H1 (cell line): ENCODE measurements at regions not wholly inside any gene's neighbourhood (a gene's known extent, or its start where the extent isn't known, plus 50 kb on each side); places are given as distances from the start of the nearest gene placed in this dataset.

Experiments used
- CTCF ChIA-PET: fragments of 300-600 bp; sonication (Branson Sonifier 250); formaldehyde crosslinking; loops from one replicate; lab custom pipeline; 2021; ENCODE audit not compliant: partially characterized antibody; lab: Charles Lee
- POLR2A ChIA-PET: fragments of 300-600 bp; sonication (Branson Sonifier 250); formaldehyde crosslinking; loops from one replicate; lab custom pipeline; 2021; ENCODE audit warnings: inconsistent platforms; ENCODE audit not compliant: partially characterized antibody; lab: Charles Lee
- DNase-seq, 2 experiments: peaks; one replicate each; pipeline versions ENCODE4 v3.0.0 to v3.0.0-alpha.2; 2010 to 2022; ENCODE audit warnings: low spot score in 2 of 2, low read depth in 1 of 2, mixed read lengths in 1 of 2
- FAIRE-seq: peaks from 2 replicates; lab custom pipeline; 2011; peaks lifted over from hg19 to GRCh38; lab: Jason Lieb, UNC
- H2AFZ ChIP-seq: 2 replicates; pipeline ENCODE4 v1.8.1; 2012; ENCODE audit warnings: low read length, inconsistent platforms
- H2AK5ac ChIP-seq: 2 replicates; pipeline ENCODE4 v1.6.1; 2013; ENCODE audit warnings: low read depth, low read length
- H2BK120ac ChIP-seq: replicated peaks from 2 replicates; pipeline ENCODE3; 2013; ENCODE audit warnings: low read depth, low read length, inconsistent platforms
- H2BK12ac ChIP-seq: 2 replicates; pipeline ENCODE4 v1.6.1; 2013; ENCODE audit warnings: low read depth, low read length
- H2BK15ac ChIP-seq: 2 replicates; pipeline ENCODE4 v1.6.1; 2013; ENCODE audit warnings: low read length
- H2BK20ac ChIP-seq: 2 replicates; pipeline ENCODE4 v1.6.1; 2013; ENCODE audit warnings: low read length
- H2BK5ac ChIP-seq: 2 replicates; pipeline ENCODE4 v1.6.1; 2013; ENCODE audit warnings: low read depth, low read length
- H3K14ac ChIP-seq: 2 replicates; pipeline ENCODE4 v1.6.1; 2013; ENCODE audit warnings: inconsistent platforms; ENCODE audit not compliant: insufficient read length
- H3K18ac ChIP-seq: 2 replicates; pipeline ENCODE4 v1.6.1; 2013; ENCODE audit warnings: low read length; ENCODE audit errors: extremely low read depth
- H3K23ac ChIP-seq: 2 replicates; pipeline ENCODE4 v1.6.1; 2013; ENCODE audit warnings: inconsistent platforms; ENCODE audit not compliant: insufficient read length
- H3K23me2 ChIP-seq: 2 replicates; pipeline ENCODE4 v1.6.1; 2013; ENCODE audit warnings: low read depth, low read length
- H3K27ac ChIP-seq: 2 replicates; pipeline ENCODE4 v1.6.1; 2011; ENCODE audit warnings: low read depth, low read length, inconsistent platforms
- H3K27me3 ChIP-seq, 4 experiments: replicated peaks in 1 of 4; 1 replicate in 1 of 4; 2 replicates in 3 of 4; pipeline versions ENCODE4 v1.6.1 to v1.8.1; 2011 to 2013; ENCODE audit warnings: low read length in 3 of 4, mild to moderate bottlenecking in 3 of 4, inconsistent platforms in 2 of 4, mixed read lengths in 2 of 4, moderate library complexity in 1 of 4; ENCODE audit not compliant: control insufficient read depth in 3 of 4, insufficient read depth in 3 of 4; ENCODE audit errors: extremely low read depth in 1 of 4
- H3K36me3 ChIP-seq, 4 experiments: 2 replicates each; pipeline versions ENCODE4 v1.6.1 to v1.8.1; 2011 to 2013; ENCODE audit warnings: mild to moderate bottlenecking in 4 of 4, low read length in 3 of 4, moderate library complexity in 2 of 4, control low read depth in 1 of 4, inconsistent platforms in 1 of 4; ENCODE audit not compliant: insufficient read depth in 4 of 4, control insufficient read depth in 2 of 4
- H3K4ac ChIP-seq: replicated peaks from 2 replicates; pipeline ENCODE3; 2013; ENCODE audit warnings: low read length, low read depth, mixed read lengths, inconsistent platforms; ENCODE audit not compliant: insufficient read length
- H3K4me1 ChIP-seq, 4 experiments: replicated peaks in 1 of 4; 1 replicate in 1 of 4; 2 replicates in 3 of 4; pipeline versions ENCODE4 v1.6.1 to v1.8.1; 2011 to 2013; ENCODE audit warnings: low read length in 3 of 4, inconsistent platforms in 2 of 4, mixed read lengths in 1 of 4; ENCODE audit not compliant: insufficient read depth in 4 of 4, control insufficient read depth in 3 of 4
- H3K4me2 ChIP-seq, 2 experiments: 2 replicates each; pipeline versions ENCODE4 v1.6.1 to v1.8.1; 2011 to 2013; ENCODE audit warnings: low read depth in 2 of 2, low read length in 2 of 2, control low read depth in 1 of 2, inconsistent platforms in 1 of 2, mild to moderate bottlenecking in 1 of 2; ENCODE audit not compliant: insufficient read depth in 1 of 2
- H3K4me3 ChIP-seq, 4 experiments: fragments of 200-600, 300-600 bp in 1 of 4; sonication (generic), shearing (Covaris generic), sonication (Bioruptor Twin) in 1 of 4; 2 replicates each; pipeline versions ENCODE4 v1.5.1 to v1.8.1; 2011 to 2016; ENCODE audit warnings: low read length in 4 of 4, low read depth in 3 of 4, control low read depth in 2 of 4, inconsistent platforms in 2 of 4, mild to moderate bottlenecking in 2 of 4, mixed read lengths in 1 of 4, moderate library complexity in 1 of 4; ENCODE audit not compliant: insufficient read depth in 2 of 4; ENCODE audit errors: extremely low read depth in 1 of 4
- H3K56ac ChIP-seq: replicated peaks from 2 replicates; pipeline ENCODE3; 2013; ENCODE audit warnings: low read depth, mild to moderate bottlenecking, mixed read lengths, low read length, inconsistent platforms; ENCODE audit not compliant: insufficient read length
- H3K79me1 ChIP-seq: 2 replicates; pipeline ENCODE4 v1.6.1; 2013; ENCODE audit warnings: low read depth, low read length, control low read depth
- H3K79me2 ChIP-seq, 2 experiments: 2 replicates each; pipeline versions ENCODE4 v1.6.1 to v1.8.1; 2012 to 2013; ENCODE audit warnings: low read length in 2 of 2, mild to moderate bottlenecking in 2 of 2, inconsistent platforms in 1 of 2; ENCODE audit not compliant: insufficient read depth in 2 of 2, control insufficient read depth in 1 of 2
- H3K9ac ChIP-seq, 4 experiments: replicated peaks in 1 of 4; 1 replicate in 1 of 4; 2 replicates in 3 of 4; pipeline versions ENCODE4 v1.6.1 to v1.8.1; 2011 to 2013; ENCODE audit warnings: low read depth in 3 of 4, low read length in 3 of 4, control low read depth in 2 of 4, mild to moderate bottlenecking in 2 of 4, moderate library complexity in 2 of 4, inconsistent platforms in 1 of 4; ENCODE audit errors: extremely low read depth in 1 of 4
- H3K9me3 ChIP-seq, 2 experiments: 2 replicates each; pipeline versions ENCODE4 v1.6.1 to v1.8.1; 2012 to 2013; ENCODE audit warnings: mild to moderate bottlenecking in 2 of 2, moderate library complexity in 2 of 2, control low read depth in 1 of 2, inconsistent platforms in 1 of 2, low read depth in 1 of 2, low read length in 1 of 2, mixed read lengths in 1 of 2; ENCODE audit not compliant: insufficient read depth in 2 of 2
- H4K20me1 ChIP-seq, 2 experiments: replicated peaks in 1 of 2; 2 replicates each; pipeline versions ENCODE3 to v1.8.1; 2011 to 2013; ENCODE audit warnings: inconsistent platforms in 2 of 2, low read length in 2 of 2, mild to moderate bottlenecking in 1 of 2; ENCODE audit not compliant: insufficient read depth in 2 of 2, control insufficient read depth in 1 of 2
- H4K5ac ChIP-seq: 2 replicates; pipeline ENCODE4 v1.6.1; 2013; ENCODE audit warnings: low read length, low read depth, mixed read lengths, inconsistent platforms; ENCODE audit not compliant: insufficient read length
- H4K8ac ChIP-seq: 2 replicates; pipeline ENCODE4 v1.8.0; 2013; ENCODE audit warnings: mild to moderate bottlenecking, moderate library complexity, low read length, inconsistent platforms; ENCODE audit not compliant: insufficient read depth; ENCODE audit errors: extremely low read depth
- H4K91ac ChIP-seq: replicated peaks from 2 replicates; pipeline ENCODE3; 2013; ENCODE audit warnings: low read length, mixed read lengths, inconsistent platforms; ENCODE audit not compliant: insufficient read length
- BACH1 ChIP-seq: IDR thresholded peaks from 2 replicates; pipeline ENCODE4 v1.6.1; 2012; ENCODE audit warnings: low read length, improper control_type of control experiment
- CBX5 ChIP-seq: fragments of 300-800, 300-1000 bp; sonication (generic); IDR thresholded peaks from 2 replicates; pipeline ENCODE4 v1.7.1; 2016; ENCODE audit warnings: antibody characterized with exemption, low read length, low read depth
- CHD1 ChIP-seq: IDR thresholded peaks from 2 replicates; pipeline ENCODE4 v1.6.1; 2012; ENCODE audit warnings: low read depth, low read length, improper control_type of control experiment
- CTBP2 ChIP-seq: IDR thresholded peaks from 2 replicates; pipeline ENCODE4 v1.7.0; 2011; ENCODE audit warnings: borderline replicate concordance, mild to moderate bottlenecking, moderate library complexity, mixed read lengths, low read length; ENCODE audit not compliant: insufficient read depth, insufficient read length
- EZH2 ChIP-seq: fragments of 200-600 bp; sonication (generic); IDR thresholded peaks from 2 replicates; pipeline ENCODE4 v1.7.1; 2012; ENCODE audit warnings: low read depth, mild to moderate bottlenecking, moderate library complexity, low read length, inconsistent platforms; ENCODE audit not compliant: severe bottlenecking
- KDM1A ChIP-seq: fragments of 200-600, 300-600 bp; sonication (generic); IDR thresholded peaks from 2 replicates; pipeline ENCODE4 v1.7.1; 2016; ENCODE audit warnings: mild to moderate bottlenecking, low read length, borderline replicate concordance
- RNF2 ChIP-seq: fragments of 200-900, 300-1000 bp; sonication (generic); IDR thresholded peaks from 2 replicates; pipeline ENCODE4 v1.7.1; 2016; ENCODE audit warnings: borderline replicate concordance, low read depth, mild to moderate bottlenecking, antibody characterized with exemption, low read length; ENCODE audit not compliant: poor library complexity, severe bottlenecking; ENCODE audit errors: missing control alignments
- SP2 ChIP-seq: IDR thresholded peaks from 2 replicates; pipeline ENCODE4 v1.6.1; 2012; ENCODE audit warnings: mild to moderate bottlenecking, low read length, inconsistent platforms
- SP4 ChIP-seq: IDR thresholded peaks from 2 replicates; pipeline ENCODE4 v1.6.1; 2012; ENCODE audit warnings: low read length, inconsistent platforms
- TEAD4 ChIP-seq: IDR thresholded peaks from 2 replicates; pipeline ENCODE4 v1.6.1; 2012; ENCODE audit warnings: low read depth, low read length, inconsistent platforms, mixed read lengths
- YY1 ChIP-seq: IDR thresholded peaks from 2 replicates; pipeline ENCODE4 v1.6.1; 2011; ENCODE audit warnings: low read depth, mild to moderate bottlenecking, low read length
- TF ChIP-seq, protein P1 (sequence below): IDR thresholded peaks from 2 replicates; pipeline ENCODE4 v1.6.1; 2012; ENCODE audit warnings: inconsistent platforms
- TF ChIP-seq, protein P2 (sequence below), 3 experiments: IDR thresholded peaks; 1 replicate in 2 of 3; 2 replicates in 1 of 3; pipeline versions ENCODE4 v1.5.1 to v1.6.1; 2011; ENCODE audit warnings: low read length in 3 of 3, mild to moderate bottlenecking in 3 of 3, inconsistent platforms in 2 of 3, low read depth in 1 of 3, moderate library complexity in 1 of 3; ENCODE audit not compliant: insufficient read depth in 1 of 3; ENCODE audit errors: control extremely low read depth in 1 of 3

DNA sequence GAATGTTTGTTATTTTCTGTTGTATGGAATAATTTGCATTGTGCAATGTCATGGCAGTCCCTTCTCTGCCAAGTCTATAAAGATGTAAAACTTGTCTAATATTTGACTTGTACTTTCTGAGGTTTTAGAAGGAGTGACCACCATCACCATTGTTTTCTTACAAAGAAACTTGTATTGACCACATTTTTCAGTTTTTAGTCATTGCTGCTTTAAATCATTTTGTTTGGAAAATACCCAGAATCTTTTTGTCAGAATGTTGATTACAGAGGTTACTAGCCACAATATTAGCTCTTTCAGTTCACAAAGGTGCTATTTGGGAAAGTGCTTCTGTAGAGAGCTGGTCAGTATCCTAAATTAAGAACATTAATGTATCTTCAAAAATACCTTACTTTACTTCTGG is 532.4 kb upstream of the GBE1 start:
- Histone ChIP-seq H2BK20ac (no peak overlapping the region), H3K4me1 (no peaks in the 10 kb centered on the region), H2BK15ac (no peak overlapping the region), H4K20me1 (no peaks in the 10 kb centered on the region), H3K23ac (no peak overlapping the region), H4K8ac (no peak overlapping the region), H3K56ac (no peak overlapping the region), H3K9ac (no peak overlapping the region), H3K4me2 (no peak overlapping the region), H2BK5ac (no peak overlapping the region), H3K14ac (no peak overlapping the region), H3K4ac (no peak overlapping the region), H3K27me3 (no peaks in the 10 kb centered on the region), H4K91ac (no peak overlapping the region), H2BK120ac (no peak overlapping the region), H3K27ac (no peak overlapping the region), H3K79me1 (no peaks in the 10 kb centered on the region), H3K18ac (no peak overlapping the region), H3K36me3 (no peaks in the 10 kb centered on the region; a peak in 1 of 8 replicates), H3K4me3 (no peak overlapping the region), H2BK12ac (no peak overlapping the region), H2AK5ac (no peak overlapping the region), H3K79me2 (no peaks in the 10 kb centered on the region), H3K23me2 (no peaks in the 10 kb centered on the region), H3K9me3 (no peaks in the 10 kb centered on the region), H4K5ac (no peak overlapping the region), H2AFZ (no peak overlapping the region)
- no peak for DNase-seq
- FAIRE-seq = no peak
- POLR2A ChIA-PET = no interaction called here
- CTCF ChIA-PET = no interaction called here
- no peak for TF ChIP-seq BACH1
- TF ChIP-seq CTBP2 = no peak
- no peak for TF ChIP-seq RNF2
- no peak for TF ChIP-seq CHD1
- no peak for TF ChIP-seq TEAD4
- TF ChIP-seq, protein P1, sequence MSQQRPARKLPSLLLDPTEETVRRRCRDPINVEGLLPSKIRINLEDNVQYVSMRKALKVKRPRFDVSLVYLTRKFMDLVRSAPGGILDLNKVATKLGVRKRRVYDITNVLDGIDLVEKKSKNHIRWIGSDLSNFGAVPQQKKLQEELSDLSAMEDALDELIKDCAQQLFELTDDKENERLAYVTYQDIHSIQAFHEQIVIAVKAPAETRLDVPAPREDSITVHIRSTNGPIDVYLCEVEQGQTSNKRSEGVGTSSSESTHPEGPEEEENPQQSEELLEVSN = no peak
- no peak for TF ChIP-seq EZH2
- no peak for TF ChIP-seq SP2
- no peak for TF ChIP-seq YY1
- TF ChIP-seq KDM1A = no peak
- TF ChIP-seq, protein P2, sequence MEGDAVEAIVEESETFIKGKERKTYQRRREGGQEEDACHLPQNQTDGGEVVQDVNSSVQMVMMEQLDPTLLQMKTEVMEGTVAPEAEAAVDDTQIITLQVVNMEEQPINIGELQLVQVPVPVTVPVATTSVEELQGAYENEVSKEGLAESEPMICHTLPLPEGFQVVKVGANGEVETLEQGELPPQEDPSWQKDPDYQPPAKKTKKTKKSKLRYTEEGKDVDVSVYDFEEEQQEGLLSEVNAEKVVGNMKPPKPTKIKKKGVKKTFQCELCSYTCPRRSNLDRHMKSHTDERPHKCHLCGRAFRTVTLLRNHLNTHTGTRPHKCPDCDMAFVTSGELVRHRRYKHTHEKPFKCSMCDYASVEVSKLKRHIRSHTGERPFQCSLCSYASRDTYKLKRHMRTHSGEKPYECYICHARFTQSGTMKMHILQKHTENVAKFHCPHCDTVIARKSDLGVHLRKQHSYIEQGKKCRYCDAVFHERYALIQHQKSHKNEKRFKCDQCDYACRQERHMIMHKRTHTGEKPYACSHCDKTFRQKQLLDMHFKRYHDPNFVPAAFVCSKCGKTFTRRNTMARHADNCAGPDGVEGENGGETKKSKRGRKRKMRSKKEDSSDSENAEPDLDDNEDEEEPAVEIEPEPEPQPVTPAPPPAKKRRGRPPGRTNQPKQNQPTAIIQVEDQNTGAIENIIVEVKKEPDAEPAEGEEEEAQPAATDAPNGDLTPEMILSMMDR (IDR thresholded peaks at IDR 0.05; ENCODE audit: control extremely low read depth in 1 of 3, insufficient read depth in 1 of 3, low read depth in 1 of 3, low read length in 3 of 3) = no peak
- no peak for TF ChIP-seq CBX5
- TF ChIP-seq SP4 = no peak
